ENCODE measurements at regions not wholly inside any gene's neighbourhood (a gene's known extent, or its start where the extent isn't known, plus 50 kb on each side); places are given as distances from the start of the nearest gene placed in this dataset.

DNA sequence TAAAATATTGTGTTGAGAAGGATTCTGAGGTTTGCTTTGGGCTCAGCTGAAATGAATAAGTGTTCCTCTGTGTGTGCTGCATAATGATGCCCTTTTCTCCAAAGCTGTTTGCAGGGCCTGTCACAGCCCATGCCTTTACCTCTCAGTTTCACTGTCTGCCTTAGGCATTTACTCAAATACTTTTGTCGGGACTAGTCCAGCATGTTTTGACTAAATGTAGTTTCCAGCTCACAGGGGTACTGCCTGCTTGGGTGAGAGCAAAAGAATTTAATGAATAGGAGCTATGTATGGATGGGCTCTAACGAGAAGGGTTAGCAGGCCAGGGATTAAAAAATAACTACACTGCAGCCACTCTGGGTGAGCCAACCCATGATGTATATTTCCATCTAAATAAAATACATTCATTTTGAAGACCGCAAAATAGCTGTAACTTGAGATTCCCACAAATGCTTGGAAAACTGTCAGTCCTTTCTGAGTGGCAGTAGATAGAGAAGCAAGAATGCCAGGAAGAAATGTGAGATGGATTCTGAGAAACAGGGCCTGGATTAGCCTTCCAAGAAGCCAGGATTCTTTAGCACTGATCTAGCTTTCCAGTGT lies 549.2 kb upstream of the TBL1XR1 start:
- Mint-ChIP-seq H3K36me3 (ENCODE audit: insufficient read depth, unreplicated experiment) (no peaks in the 10 kb centered on the region), H3K27ac (ENCODE audit: low read depth, unreplicated experiment) (no peak overlapping the region), H3K4me1 (ENCODE audit: insufficient read depth, unreplicated experiment) (no peaks in the 10 kb centered on the region), H3K4me3 (ENCODE audit: unreplicated experiment) (no peak overlapping the region), H3K27me3 (ENCODE audit: insufficient read depth, unreplicated experiment) (no peaks in the 10 kb centered on the region), H3K9me3 (ENCODE audit: unreplicated experiment) (no peaks in the 10 kb centered on the region)
- DNase-seq (ENCODE audit: unreplicated experiment) = no peak
- TF ChIP-seq, protein P1, sequence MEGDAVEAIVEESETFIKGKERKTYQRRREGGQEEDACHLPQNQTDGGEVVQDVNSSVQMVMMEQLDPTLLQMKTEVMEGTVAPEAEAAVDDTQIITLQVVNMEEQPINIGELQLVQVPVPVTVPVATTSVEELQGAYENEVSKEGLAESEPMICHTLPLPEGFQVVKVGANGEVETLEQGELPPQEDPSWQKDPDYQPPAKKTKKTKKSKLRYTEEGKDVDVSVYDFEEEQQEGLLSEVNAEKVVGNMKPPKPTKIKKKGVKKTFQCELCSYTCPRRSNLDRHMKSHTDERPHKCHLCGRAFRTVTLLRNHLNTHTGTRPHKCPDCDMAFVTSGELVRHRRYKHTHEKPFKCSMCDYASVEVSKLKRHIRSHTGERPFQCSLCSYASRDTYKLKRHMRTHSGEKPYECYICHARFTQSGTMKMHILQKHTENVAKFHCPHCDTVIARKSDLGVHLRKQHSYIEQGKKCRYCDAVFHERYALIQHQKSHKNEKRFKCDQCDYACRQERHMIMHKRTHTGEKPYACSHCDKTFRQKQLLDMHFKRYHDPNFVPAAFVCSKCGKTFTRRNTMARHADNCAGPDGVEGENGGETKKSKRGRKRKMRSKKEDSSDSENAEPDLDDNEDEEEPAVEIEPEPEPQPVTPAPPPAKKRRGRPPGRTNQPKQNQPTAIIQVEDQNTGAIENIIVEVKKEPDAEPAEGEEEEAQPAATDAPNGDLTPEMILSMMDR (IDR thresholded peaks at IDR 0.05; ENCODE audit: unreplicated experiment) = no peak
- POLR2A ChIA-PET = no interaction called here
- CTCF ChIA-PET = interaction anchor here (0.5 kb wide), 1 partner anchor 72 kb away, joined by 3 read pairs; no protein-coding TSS in a partner anchor
- intact Hi-C loops (cut with micrococcal nuclease) = no loop called here
- BruUV-seq (replicated peaks) = no TSS peak

DNA sequence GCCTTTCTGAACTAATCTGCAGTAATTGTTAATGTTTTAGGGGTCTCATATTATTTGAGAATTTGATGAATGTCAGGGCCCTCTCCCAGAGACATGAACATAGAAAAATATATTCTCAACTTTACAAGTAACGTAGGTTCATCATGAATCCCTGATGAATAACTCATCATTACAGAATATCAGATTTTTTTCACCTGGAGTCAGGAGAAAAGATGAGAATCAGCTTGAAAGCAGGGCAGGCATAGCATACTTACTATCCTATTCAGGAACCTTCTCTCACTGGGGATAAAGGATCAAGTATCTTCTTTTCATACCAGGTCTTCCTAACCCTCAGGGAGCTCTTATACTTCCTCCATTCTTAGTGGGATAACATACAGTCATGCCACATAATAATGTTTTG lies 552.6 kb upstream of the TBL1XR1 start:
- ChIA-PET CTCF (interaction anchor here (1.2 kb wide), 1 partner anchor 12 kb away, joined by 3 read pairs; no protein-coding TSS in a partner anchor), POLR2A (no interaction called here)
- H3K27me3 Mint-ChIP-seq (ENCODE audit: insufficient read depth, unreplicated experiment) = no peaks in the 10 kb centered on the region
- no peak overlapping the region for H3K27ac Mint-ChIP-seq (ENCODE audit: low read depth, unreplicated experiment)
- no peak for DNase-seq (ENCODE audit: unreplicated experiment)
- H3K4me1 Mint-ChIP-seq (ENCODE audit: insufficient read depth, unreplicated experiment) = peaks cover 6% of the 10 kb centered on the region
- no peaks in the 10 kb centered on the region for H3K9me3 Mint-ChIP-seq (ENCODE audit: unreplicated experiment)
- intact Hi-C loops (cut with micrococcal nuclease) = no loop called here
- no peak overlapping the region for H3K4me3 Mint-ChIP-seq (ENCODE audit: unreplicated experiment)
- TF ChIP-seq, protein P1 (IDR thresholded peaks at IDR 0.05; ENCODE audit: unreplicated experiment) = no peak
- BruUV-seq (replicated peaks) = no TSS peak
- no peaks in the 10 kb centered on the region for H3K36me3 Mint-ChIP-seq (ENCODE audit: insufficient read depth, unreplicated experiment)

DNA sequence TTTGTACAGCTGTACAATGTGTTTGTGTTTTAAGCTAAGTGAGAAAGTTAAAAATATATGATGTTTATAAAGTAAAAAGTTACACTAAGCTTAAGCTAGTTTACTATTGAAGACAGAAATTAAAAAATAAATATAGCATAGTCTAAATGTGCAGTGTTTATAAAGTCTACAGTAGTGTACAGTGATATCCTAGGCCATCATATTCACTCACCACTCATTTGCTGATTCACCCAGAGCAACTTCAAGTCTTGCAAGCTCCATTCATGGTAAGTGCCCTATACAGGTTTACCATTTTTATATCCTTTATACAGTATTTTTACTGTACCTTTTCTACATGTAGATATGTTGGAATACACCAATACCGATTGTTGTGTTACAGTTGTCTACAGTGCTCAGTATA lies 553.2 kb upstream of the TBL1XR1 start:
- DNase-seq (ENCODE audit: unreplicated experiment) = no peak
- CTCF ChIA-PET = interaction anchor here (1.2 kb wide), 1 partner anchor 12 kb away, joined by 3 read pairs; no protein-coding TSS in a partner anchor
- no peak overlapping the region for H3K4me3 Mint-ChIP-seq (ENCODE audit: unreplicated experiment)
- intact Hi-C loops (cut with micrococcal nuclease) = no loop called here
- TF ChIP-seq, protein P1 (IDR thresholded peaks at IDR 0.05; ENCODE audit: unreplicated experiment) = no peak
- H3K36me3 Mint-ChIP-seq (ENCODE audit: insufficient read depth, unreplicated experiment) = no peaks in the 10 kb centered on the region
- no peak overlapping the region for H3K27ac Mint-ChIP-seq (ENCODE audit: low read depth, unreplicated experiment)
- BruUV-seq (replicated peaks) = no TSS peak
- H3K4me1 Mint-ChIP-seq (ENCODE audit: insufficient read depth, unreplicated experiment) = peaks cover 6% of the 10 kb centered on the region
- no peaks in the 10 kb centered on the region for H3K9me3 Mint-ChIP-seq (ENCODE audit: unreplicated experiment)
- POLR2A ChIA-PET = no interaction called here
- no peaks in the 10 kb centered on the region for H3K27me3 Mint-ChIP-seq (ENCODE audit: insufficient read depth, unreplicated experiment)

DNA sequence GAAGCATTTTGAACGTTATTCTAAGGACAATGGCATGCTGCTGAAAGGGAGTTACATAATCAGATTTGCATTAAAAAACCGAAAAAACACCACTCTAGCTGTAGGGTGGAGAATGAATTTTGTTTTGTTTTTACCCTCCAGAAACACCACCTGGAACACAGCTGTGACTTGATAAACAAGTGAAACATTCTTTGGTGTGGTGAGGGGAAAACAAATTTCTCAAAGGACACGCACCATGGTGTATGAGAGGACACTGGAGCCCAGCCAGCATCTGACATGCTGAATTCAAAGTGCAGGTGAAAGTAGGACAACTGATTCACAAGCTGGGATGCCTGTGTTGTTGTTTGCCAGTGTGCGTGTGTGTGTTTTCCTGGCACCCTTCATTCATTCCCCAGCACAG lies 554.5 kb upstream of the TBL1XR1 start:
- H3K4me3 Mint-ChIP-seq (ENCODE audit: unreplicated experiment) = no peak overlapping the region
- intact Hi-C loops (cut with micrococcal nuclease) = no loop called here
- ChIA-PET POLR2A (no interaction called here), CTCF (no interaction called here)
- H3K9me3 Mint-ChIP-seq (ENCODE audit: unreplicated experiment) = peaks cover 4% of the 10 kb centered on the region
- H3K27me3 Mint-ChIP-seq (ENCODE audit: insufficient read depth, unreplicated experiment) = no peaks in the 10 kb centered on the region
- H3K4me1 Mint-ChIP-seq (ENCODE audit: insufficient read depth, unreplicated experiment) = peaks cover 6% of the 10 kb centered on the region
- no peak for DNase-seq (ENCODE audit: unreplicated experiment)
- TF ChIP-seq, protein P1 (IDR thresholded peaks at IDR 0.05; ENCODE audit: unreplicated experiment) = no peak
- H3K36me3 Mint-ChIP-seq (ENCODE audit: insufficient read depth, unreplicated experiment) = no peaks in the 10 kb centered on the region
- BruUV-seq (replicated peaks) = no TSS peak
- no peak overlapping the region for H3K27ac Mint-ChIP-seq (ENCODE audit: low read depth, unreplicated experiment)
